IMR-90 (cell line): ENCODE measurements at regions not wholly inside any gene's neighbourhood (a gene's known extent, or its start where the extent isn't known, plus 50 kb on each side); places are given as distances from the start of the nearest gene placed in this dataset.

Experiments used
- ATAC-seq: fragments of 200-7000 bp; cut with Tn5 transposase; 2 replicates; pipeline ENCODE4 v1.9.1; 2020; ENCODE audit warnings: low read depth, mild to moderate bottlenecking, moderate library complexity
- BruUV-seq: library from RNA; stranded (reverse); fragments of 400-500 nt; replicated peaks from 2 replicates; lab custom pipeline; 2021; lab: Mats Ljungman, UMichigan
- CTCF ChIA-PET: fragments of 300-600 bp; formaldehyde crosslinking; extraction: SDS; loops from one replicate; lab custom pipeline; 2021; ENCODE audit warnings: antibody characterized with exemption; lab: Yijun Ruan, JAX
- POLR2A ChIA-PET: fragments of 300-600 bp; sonication (Branson Sonifier 250); formaldehyde crosslinking; loops from one replicate; lab custom pipeline; 2022; ENCODE audit warnings: antibody characterized with exemption; ENCODE audit not compliant: unreplicated experiment; lab: Charles Lee
- DNase-seq: peaks from one replicate; pipeline ENCODE4 v3.0.0; 2013
- H2AFZ ChIP-seq: replicated peaks from 2 replicates; pipeline ENCODE3; 2013; ENCODE audit warnings: low read length, mild to moderate bottlenecking; ENCODE audit not compliant: poor library complexity
- H2AK5ac ChIP-seq: 2 replicates; pipeline ENCODE4 v1.6.1; 2013; ENCODE audit warnings: low read depth, low read length, inconsistent platforms
- H2AK9ac ChIP-seq: replicated peaks from 2 replicates; pipeline ENCODE3; 2013; ENCODE audit warnings: mild to moderate bottlenecking, low read depth, low read length, moderate library complexity; ENCODE audit not compliant: poor library complexity
- H2BK120ac ChIP-seq: 2 replicates; pipeline ENCODE4 v1.6.1; 2013; ENCODE audit warnings: low read depth, low read length, inconsistent platforms
- H2BK15ac ChIP-seq: 3 replicates; pipeline ENCODE4 v1.6.1; 2013; ENCODE audit warnings: low read depth, low read length, inconsistent platforms
- H2BK20ac ChIP-seq: 2 replicates; pipeline ENCODE4 v1.6.1; 2013; ENCODE audit warnings: low read depth, mild to moderate bottlenecking, inconsistent platforms, low read length, moderate library complexity
- H2BK5ac ChIP-seq: 2 replicates; pipeline ENCODE4 v1.6.1; 2013; ENCODE audit warnings: mild to moderate bottlenecking, low read depth, low read length, inconsistent platforms; ENCODE audit not compliant: poor library complexity, severe bottlenecking
- H3K14ac ChIP-seq: replicated peaks from 2 replicates; pipeline ENCODE4 v1.6.1; 2013; ENCODE audit warnings: low read depth, low read length, inconsistent platforms
- H3K18ac ChIP-seq: 2 replicates; pipeline ENCODE4 v1.6.1; 2013; ENCODE audit warnings: low read depth, low read length, control low read depth
- H3K23ac ChIP-seq: 2 replicates; pipeline ENCODE4 v1.6.1; 2013; ENCODE audit warnings: low read depth, low read length, inconsistent platforms
- H3K27ac ChIP-seq: 2 replicates; pipeline ENCODE4 v1.5.1; 2013; ENCODE audit warnings: mild to moderate bottlenecking, control low read depth, low read length; ENCODE audit not compliant: insufficient read depth
- H3K27me3 ChIP-seq: 2 replicates; pipeline ENCODE4 v1.6.1; 2013; ENCODE audit warnings: low read length; ENCODE audit not compliant: control insufficient read depth, insufficient read depth
- H3K36me3 ChIP-seq: 2 replicates; pipeline ENCODE4 v1.6.1; 2013; ENCODE audit warnings: low read length, mixed read lengths; ENCODE audit not compliant: control insufficient read depth, insufficient read depth
- H3K4ac ChIP-seq: 2 replicates; pipeline ENCODE4 v1.6.1; 2013; ENCODE audit warnings: low read depth, low read length, inconsistent platforms
- H3K4me1 ChIP-seq: 2 replicates; pipeline ENCODE4 v1.6.1; 2013; ENCODE audit warnings: low read length, mixed read lengths; ENCODE audit not compliant: control insufficient read depth, insufficient read depth
- H3K4me2 ChIP-seq: 2 replicates; pipeline ENCODE4 v1.6.1; 2013; ENCODE audit warnings: low read depth, mild to moderate bottlenecking, control low read depth, low read length, moderate library complexity
- H3K4me3 ChIP-seq: 2 replicates; pipeline ENCODE4 v1.5.1; 2013; ENCODE audit warnings: low read depth, mild to moderate bottlenecking, control low read depth, low read length, moderate library complexity; ENCODE audit not compliant: insufficient read depth
- H3K56ac ChIP-seq: 2 replicates; pipeline ENCODE4 v1.6.1; 2013; ENCODE audit warnings: low read length, inconsistent platforms; ENCODE audit not compliant: insufficient read depth; ENCODE audit errors: extremely low read depth
- H3K79me1 ChIP-seq, 2 experiments: 2 replicates each; pipeline ENCODE4 v1.6.1; 2013; ENCODE audit warnings: low read length in 2 of 2, inconsistent platforms in 1 of 2, low read depth in 1 of 2
- H3K9ac ChIP-seq: 2 replicates; pipeline ENCODE4 v1.6.1; 2013; ENCODE audit warnings: low read depth, low read length, control low read depth
- H3K9me1 ChIP-seq: 2 replicates; pipeline ENCODE4 v1.6.1; 2013; ENCODE audit warnings: low read length, inconsistent platforms; ENCODE audit not compliant: insufficient read depth
- H3K9me3 ChIP-seq: 2 replicates; pipeline ENCODE4 v1.6.1; 2013; ENCODE audit warnings: low read length; ENCODE audit not compliant: control insufficient read depth, insufficient read depth
- H4K20me1 ChIP-seq: 2 replicates; pipeline ENCODE4 v1.6.1; 2013; ENCODE audit warnings: low read length, inconsistent platforms; ENCODE audit not compliant: insufficient read depth
- H4K5ac ChIP-seq: 2 replicates; pipeline ENCODE4 v1.6.1; 2013; ENCODE audit warnings: mild to moderate bottlenecking, low read depth, low read length, control low read depth
- H4K8ac ChIP-seq, 2 experiments: 2 replicates each; pipeline ENCODE4 v1.6.1; 2013; ENCODE audit warnings: low read depth in 2 of 2, low read length in 2 of 2, control low read depth in 1 of 2, inconsistent platforms in 1 of 2
- H4K91ac ChIP-seq: 2 replicates; pipeline ENCODE4 v1.6.1; 2013; ENCODE audit warnings: low read depth, low read length, inconsistent platforms; ENCODE audit not compliant: insufficient read depth
- BHLHE40 ChIP-seq: fragments of 150-350 bp; IDR thresholded peaks from 2 replicates; pipeline ENCODE4 v1.6.1; 2016; ENCODE audit warnings: mild to moderate bottlenecking, low read depth, low read length
- CEBPB ChIP-seq: IDR thresholded peaks from 2 replicates; pipeline ENCODE4 v1.6.1; 2012; ENCODE audit warnings: low read depth, low read length, improper control_type of control experiment
- CHD1 ChIP-seq: IDR thresholded peaks from 2 replicates; pipeline ENCODE4 v1.6.1; 2012; ENCODE audit warnings: low read depth, low read length, improper control_type of control experiment
- FOS ChIP-seq: fragments of 150-350 bp; IDR thresholded peaks from 2 replicates; pipeline ENCODE4 v1.6.1; 2016; ENCODE audit warnings: low read depth, low read length
- MAFK ChIP-seq: IDR thresholded peaks from 2 replicates; pipeline ENCODE4 v1.6.1; 2012; ENCODE audit warnings: low read depth, low read length, improper control_type of control experiment
- MAZ ChIP-seq: IDR thresholded peaks from 2 replicates; pipeline ENCODE4 v1.6.1; 2012; ENCODE audit warnings: low read depth, mild to moderate bottlenecking, low read length, improper control_type of control experiment, moderate library complexity, borderline replicate concordance
- MXI1 ChIP-seq: IDR thresholded peaks from 2 replicates; pipeline ENCODE4 v1.6.1; 2012; ENCODE audit warnings: low read depth, mild to moderate bottlenecking, low read length, moderate library complexity, borderline replicate concordance
- NFE2L2 ChIP-seq: fragments of 150-350 bp; IDR thresholded peaks from 2 replicates; pipeline ENCODE4 v1.6.1; 2016; ENCODE audit warnings: low read depth, mild to moderate bottlenecking, low read length
- POLR2A ChIP-seq: IDR thresholded peaks from 2 replicates; pipeline ENCODE4 v1.6.1; 2012; ENCODE audit warnings: mild to moderate bottlenecking, low read depth, low read length
- RAD21 ChIP-seq: IDR thresholded peaks from 2 replicates; pipeline ENCODE4 v1.6.1; 2012; ENCODE audit warnings: low read length, improper control_type of control experiment
- RCOR1 ChIP-seq: IDR thresholded peaks from 2 replicates; pipeline ENCODE4 v1.6.1; 2012; ENCODE audit warnings: mild to moderate bottlenecking, low read length, improper control_type of control experiment; ENCODE audit not compliant: insufficient replicate concordance
- RFX5 ChIP-seq: IDR thresholded peaks from 2 replicates; pipeline ENCODE4 v1.8.0; 2012; ENCODE audit warnings: low read depth, mild to moderate bottlenecking, low read length, moderate library complexity
- SMC3 ChIP-seq: fragments of 150-350 bp; IDR thresholded peaks from 2 replicates; pipeline ENCODE4 v1.6.1; 2016; ENCODE audit warnings: low read depth, mild to moderate bottlenecking, antibody characterized with exemption, low read length, moderate library complexity
- USF2 ChIP-seq: fragments of 150-350 bp; IDR thresholded peaks from 2 replicates; pipeline ENCODE4 v1.6.1; 2017; ENCODE audit warnings: mild to moderate bottlenecking, antibody characterized with exemption, low read length, low read depth
- WGBS, 2 experiments: methylation state at CpG; one replicate each; pipeline versions ENCODE4 v1.1.5 to v1.1.7; 2013; ENCODE audit warnings: missing lambda C conversion rate in 2 of 2; ENCODE audit not compliant: insufficient read length in 1 of 2; ENCODE audit errors: extremely low coverage in 2 of 2; 5-methylcytosine and 5-hydroxymethylcytosine counted together
- dilution Hi-C: fragments of 300-500 bp; cut with HindIII; formaldehyde crosslinking; loops from one replicate; pipeline ENCODE4 v1.14.3; 2018; ENCODE audit warnings: low sequenced_read_pairs; ENCODE audit not compliant: unreplicated experiment
- in situ Hi-C: fragments of 300-500 bp; cut with MboI; formaldehyde crosslinking; loops from 3 replicates; pipeline ENCODE4 v1.14.3; 2019; ENCODE audit warnings: low sequenced_read_pairs, inconsistent platforms, mixed read lengths
- intact Hi-C: fragments of 100-400 bp; cut with micrococcal nuclease; formaldehyde crosslinking; loops from 2 replicates; pipeline ENCODE4 v1.10.0; 2022
- TF ChIP-seq, protein P1 (sequence below): conservative IDR thresholded peaks from 2 replicates; pipeline ENCODE4 v1.5.1; 2012; ENCODE audit warnings: mild to moderate bottlenecking, low read depth, low read length, improper control_type of control experiment
- TF ChIP-seq, protein P2 (sequence below): fragments of 150-350 bp; IDR thresholded peaks from 2 replicates; pipeline ENCODE4 v1.6.1; 2016; ENCODE audit warnings: low read depth, mild to moderate bottlenecking, low read length, moderate library complexity, borderline replicate concordance

GRCh38 chr1:67551375-67551774, 121.2 kb upstream of the SERBP1 start:
- DNase-seq (no peak), ATAC-seq (no peak)
- Histone ChIP-seq H2BK5ac (no peak overlapping the region), H2AK9ac (no peak overlapping the region), H4K91ac (no peak overlapping the region), H3K4me2 (no peak overlapping the region), H3K18ac (no peak overlapping the region), H2AFZ (no peak overlapping the region), H3K79me1 (no peaks in the 10 kb centered on the region), H4K20me1 (no peaks in the 10 kb centered on the region), H2BK120ac (no peak overlapping the region), H3K4me3 (no peak overlapping the region), H2BK15ac (no peak overlapping the region), H3K9ac (no peak overlapping the region), H3K36me3 (no peaks in the 10 kb centered on the region), H4K5ac (no peak overlapping the region), H3K27ac (no peak overlapping the region), H3K27me3 (no peaks in the 10 kb centered on the region; the same call in 1 of the 2 replicates), H2BK20ac (no peak overlapping the region), H3K56ac (no peak overlapping the region), H2AK5ac (no peak overlapping the region), H3K23ac (no peak overlapping the region), H3K14ac (no peak overlapping the region), H3K9me3 (no peaks in the 10 kb centered on the region), H4K8ac (no peak overlapping the region), H3K9me1 (no peaks in the 10 kb centered on the region), H3K4ac (no peak overlapping the region), H3K4me1 (no peaks in the 10 kb centered on the region)
- in situ Hi-C loops (loop anchor here (10.0 to 25.0 kb wide), 2 partner anchors 136 to 553 kb away; partner anchors contain the start of gene GADD45A), dilution Hi-C loops (no loop called here), intact Hi-C loops (no loop called here)
- BruUV-seq, result no TSS peak
- ChIA-PET POLR2A (no interaction called here), CTCF (interaction anchor here (1.2 kb wide), 1 partner anchor 16 kb away, joined by 7 read pairs; no protein-coding TSS in a partner anchor)
- 40% methylated on average over 1 of the region's 6 CpGs; no CpG with 5 or more reads in 1 of the 2 experiments for WGBS, 2 experiments
- no peak for TF ChIP-seq BHLHE40
- TF ChIP-seq SMC3, result no peak
- TF ChIP-seq USF2, result no peak
- no peak for TF ChIP-seq MXI1
- no peak for TF ChIP-seq MAZ
- no peak for TF ChIP-seq CEBPB
- TF ChIP-seq FOS, result no peak
- no peak for TF ChIP-seq RFX5
- TF ChIP-seq, protein P1, sequence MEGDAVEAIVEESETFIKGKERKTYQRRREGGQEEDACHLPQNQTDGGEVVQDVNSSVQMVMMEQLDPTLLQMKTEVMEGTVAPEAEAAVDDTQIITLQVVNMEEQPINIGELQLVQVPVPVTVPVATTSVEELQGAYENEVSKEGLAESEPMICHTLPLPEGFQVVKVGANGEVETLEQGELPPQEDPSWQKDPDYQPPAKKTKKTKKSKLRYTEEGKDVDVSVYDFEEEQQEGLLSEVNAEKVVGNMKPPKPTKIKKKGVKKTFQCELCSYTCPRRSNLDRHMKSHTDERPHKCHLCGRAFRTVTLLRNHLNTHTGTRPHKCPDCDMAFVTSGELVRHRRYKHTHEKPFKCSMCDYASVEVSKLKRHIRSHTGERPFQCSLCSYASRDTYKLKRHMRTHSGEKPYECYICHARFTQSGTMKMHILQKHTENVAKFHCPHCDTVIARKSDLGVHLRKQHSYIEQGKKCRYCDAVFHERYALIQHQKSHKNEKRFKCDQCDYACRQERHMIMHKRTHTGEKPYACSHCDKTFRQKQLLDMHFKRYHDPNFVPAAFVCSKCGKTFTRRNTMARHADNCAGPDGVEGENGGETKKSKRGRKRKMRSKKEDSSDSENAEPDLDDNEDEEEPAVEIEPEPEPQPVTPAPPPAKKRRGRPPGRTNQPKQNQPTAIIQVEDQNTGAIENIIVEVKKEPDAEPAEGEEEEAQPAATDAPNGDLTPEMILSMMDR, result no peak
- TF ChIP-seq RCOR1, result no peak
- TF ChIP-seq NFE2L2, result no peak
- no peak for TF ChIP-seq CHD1
- no peak for TF ChIP-seq RAD21
- TF ChIP-seq POLR2A, result no peak
- TF ChIP-seq MAFK, result no peak
- TF ChIP-seq, protein P2, sequence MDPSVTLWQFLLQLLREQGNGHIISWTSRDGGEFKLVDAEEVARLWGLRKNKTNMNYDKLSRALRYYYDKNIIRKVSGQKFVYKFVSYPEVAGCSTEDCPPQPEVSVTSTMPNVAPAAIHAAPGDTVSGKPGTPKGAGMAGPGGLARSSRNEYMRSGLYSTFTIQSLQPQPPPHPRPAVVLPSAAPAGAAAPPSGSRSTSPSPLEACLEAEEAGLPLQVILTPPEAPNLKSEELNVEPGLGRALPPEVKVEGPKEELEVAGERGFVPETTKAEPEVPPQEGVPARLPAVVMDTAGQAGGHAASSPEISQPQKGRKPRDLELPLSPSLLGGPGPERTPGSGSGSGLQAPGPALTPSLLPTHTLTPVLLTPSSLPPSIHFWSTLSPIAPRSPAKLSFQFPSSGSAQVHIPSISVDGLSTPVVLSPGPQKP, result no peak
